Suppressor macrophage treated with lipopolysaccharide for 4 hours (primary cell): ENCODE measurements at regions not wholly inside any gene's neighbourhood (a gene's known extent, or its start where the extent isn't known, plus 50 kb on each side); places are given as distances from the start of the nearest gene placed in this dataset.

Source experiments
- DNase-seq: peaks from one replicate; pipeline ENCODE4 v3.0.0-alpha.2; 2020

DNA sequence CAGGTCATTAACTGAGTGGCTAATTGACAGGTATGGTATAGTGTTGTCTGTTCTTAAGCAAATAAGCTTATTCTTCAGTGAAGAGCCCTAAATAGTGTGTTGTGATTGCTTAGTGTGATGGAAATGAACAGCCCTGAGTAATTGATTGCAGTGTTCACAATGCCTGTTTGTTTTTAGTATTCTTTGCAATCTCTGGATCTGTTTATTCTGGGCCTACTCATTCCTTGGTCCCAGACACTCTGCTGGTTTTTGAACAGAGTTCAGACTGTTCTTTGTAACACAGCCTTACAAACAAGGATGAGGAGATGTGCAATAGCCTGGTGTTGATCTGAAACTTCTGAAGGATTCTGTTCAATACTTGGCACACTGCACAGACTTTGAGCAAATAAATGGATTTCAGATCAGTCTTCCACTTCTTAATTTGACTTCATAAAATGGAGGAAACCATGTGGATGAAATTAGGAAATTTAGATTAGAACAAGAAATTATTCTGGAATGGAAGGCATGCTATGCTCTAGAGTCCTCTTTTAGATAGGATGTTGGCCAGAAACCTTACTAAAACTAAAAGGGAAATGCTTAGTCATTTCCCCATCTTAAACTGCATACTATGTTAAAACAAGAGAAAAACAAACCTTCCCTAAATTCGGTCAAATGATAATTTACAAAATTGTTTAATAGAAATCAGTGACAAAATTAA, 444.2 kb upstream of the SEMA3D start:
- DNase-seq: peak; percentile 10

DNA sequence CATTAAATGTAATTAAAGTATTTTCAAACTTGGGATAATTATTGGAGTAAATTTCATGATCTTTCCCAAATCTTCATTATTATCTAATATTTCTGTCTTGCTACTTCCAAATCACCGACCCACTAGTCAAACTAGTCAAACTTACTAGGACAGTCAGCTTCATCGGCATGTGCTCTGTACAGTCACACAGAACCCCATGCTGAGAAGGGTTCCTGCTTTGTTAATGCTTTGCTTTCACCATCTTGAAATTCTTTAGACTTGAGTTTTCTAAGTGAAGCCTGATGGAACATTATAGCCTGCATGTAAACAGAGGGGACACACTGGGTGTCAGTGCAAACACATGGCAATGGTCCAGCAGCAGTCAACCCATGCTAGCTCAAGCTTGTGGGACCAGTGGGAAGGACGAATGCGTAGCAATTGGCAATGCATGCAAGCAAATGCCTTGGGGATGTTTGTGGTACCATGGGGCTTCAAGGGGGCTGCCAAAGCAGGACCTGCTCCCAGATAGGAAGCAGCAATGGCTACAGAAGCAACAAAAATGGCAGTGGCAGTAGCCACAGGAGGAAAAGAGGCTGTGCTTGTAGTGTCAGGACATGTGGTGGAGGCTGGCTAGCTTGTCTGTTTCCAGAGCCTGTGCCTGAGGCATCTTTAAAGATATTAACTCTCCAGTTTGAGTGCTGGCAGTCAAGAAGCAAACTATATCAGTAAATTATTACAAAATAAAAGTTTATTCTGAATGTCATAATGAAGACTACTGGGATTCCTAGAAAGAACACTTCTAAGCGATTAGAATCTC, 441.1 kb upstream of the SEMA3D start:
- DNase-seq: no peak

DNA sequence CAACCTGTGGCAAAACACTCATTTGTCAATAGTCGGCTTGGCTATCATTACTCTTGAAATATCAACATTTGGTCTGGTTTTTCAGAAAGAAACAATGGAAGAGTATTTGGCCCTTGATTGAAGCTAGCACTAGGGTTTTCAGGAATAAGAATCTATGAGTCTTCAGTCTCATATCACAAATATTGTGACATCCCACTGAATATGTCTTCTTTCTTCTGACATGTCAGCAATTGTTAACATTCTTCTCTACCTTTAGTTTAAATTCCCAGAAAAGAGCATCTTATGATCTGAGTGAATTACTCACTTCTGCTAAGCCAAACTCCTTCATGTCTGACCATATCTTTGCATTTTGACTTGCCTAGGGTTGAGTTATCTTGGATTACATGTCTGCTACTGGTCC, 435.2 kb upstream of the SEMA3D start:
- no peak for DNase-seq

DNA sequence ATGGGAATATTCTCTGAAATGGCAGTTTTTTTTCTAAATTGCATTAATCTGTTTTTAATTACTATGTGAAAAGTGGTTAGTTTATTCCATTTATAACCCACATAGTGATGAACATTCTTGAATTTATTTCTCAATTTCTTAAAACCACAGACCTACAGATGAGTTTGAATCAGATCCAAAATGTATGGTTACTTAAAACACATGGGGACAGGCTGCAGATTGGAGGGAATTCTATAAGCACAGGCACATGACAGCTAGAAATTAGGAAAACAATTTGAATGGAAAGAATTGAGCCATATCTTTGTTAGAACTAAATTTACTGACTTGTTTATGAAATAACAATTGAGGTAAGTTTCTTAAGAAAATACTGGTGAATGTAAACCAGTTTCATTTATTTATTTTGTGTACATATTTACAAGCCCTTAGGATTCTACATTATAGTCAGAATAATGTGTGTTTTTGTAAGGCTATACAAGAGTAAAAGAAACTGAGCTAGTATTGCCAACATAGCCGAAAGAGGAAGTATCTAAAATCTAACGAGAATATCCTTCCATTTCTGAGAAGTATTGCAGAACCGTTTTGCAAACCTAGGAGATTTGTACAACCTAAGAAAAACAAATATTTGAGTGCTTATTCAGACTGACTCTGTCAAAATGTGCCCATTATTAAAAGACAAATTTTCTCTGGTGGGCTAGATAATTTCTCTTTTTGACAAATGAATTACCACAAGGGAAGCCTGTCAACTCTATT, 434.3 kb upstream of the SEMA3D start:
- peak; percentile 59 for DNase-seq

DNA sequence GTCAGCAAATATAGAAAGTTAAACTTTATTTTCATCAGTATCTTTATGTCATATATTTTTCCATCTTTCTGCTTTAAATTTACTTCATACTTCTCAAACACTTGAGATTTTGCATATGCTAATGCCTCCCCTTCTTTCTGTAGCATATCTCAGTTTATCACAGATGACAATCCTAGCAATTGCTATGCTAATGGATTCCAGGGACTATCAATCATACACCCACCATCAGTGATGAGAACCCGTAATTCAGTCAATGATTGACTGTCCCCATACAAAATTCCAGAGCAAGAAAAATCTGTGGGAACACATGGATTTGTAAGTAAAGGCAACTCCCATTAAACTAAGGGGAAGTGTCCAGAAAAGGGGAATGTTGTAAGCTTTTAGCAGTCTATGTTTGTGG, 432.4 kb upstream of the SEMA3D start:
- no peak for DNase-seq

DNA sequence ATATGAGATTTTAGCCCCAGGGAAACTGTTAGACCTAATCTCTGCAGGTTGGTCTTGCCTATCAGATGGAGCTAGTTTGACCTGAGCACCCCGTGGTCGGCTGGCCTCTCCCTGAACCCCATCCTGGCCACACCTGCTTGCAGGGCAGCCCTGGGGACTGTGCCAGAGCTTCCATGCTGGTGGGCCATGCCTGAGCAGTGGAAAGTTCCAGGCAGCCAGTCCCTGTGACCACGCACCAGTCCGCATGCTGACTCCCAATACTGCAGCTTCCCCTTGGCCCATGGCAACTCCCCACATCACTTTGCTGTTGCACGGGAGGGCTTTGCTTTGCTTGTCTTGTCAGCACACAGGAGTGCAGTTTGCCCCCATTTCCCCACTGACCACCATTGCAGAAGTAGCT, 427.8 kb upstream of the SEMA3D start:
- DNase-seq: no peak

DNA sequence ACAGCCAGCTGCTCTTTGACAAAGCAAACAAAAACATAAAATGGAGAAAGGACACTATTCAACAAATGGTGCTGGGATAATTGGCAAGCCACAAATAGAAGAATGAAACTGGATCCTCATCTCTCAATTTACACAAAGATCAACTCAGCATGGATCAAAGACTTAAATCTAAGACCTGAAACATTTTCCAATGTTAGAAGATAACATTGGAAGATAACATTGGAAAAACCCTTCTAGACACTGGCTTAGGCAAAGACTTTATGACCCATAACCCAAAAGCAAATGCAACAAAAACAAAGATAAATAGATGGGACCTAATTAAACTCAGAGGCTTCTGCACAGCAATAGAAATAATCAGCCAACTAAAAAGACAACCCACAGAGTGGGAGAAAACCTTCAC, 425.7 kb upstream of the SEMA3D start:
- no peak for DNase-seq

DNA sequence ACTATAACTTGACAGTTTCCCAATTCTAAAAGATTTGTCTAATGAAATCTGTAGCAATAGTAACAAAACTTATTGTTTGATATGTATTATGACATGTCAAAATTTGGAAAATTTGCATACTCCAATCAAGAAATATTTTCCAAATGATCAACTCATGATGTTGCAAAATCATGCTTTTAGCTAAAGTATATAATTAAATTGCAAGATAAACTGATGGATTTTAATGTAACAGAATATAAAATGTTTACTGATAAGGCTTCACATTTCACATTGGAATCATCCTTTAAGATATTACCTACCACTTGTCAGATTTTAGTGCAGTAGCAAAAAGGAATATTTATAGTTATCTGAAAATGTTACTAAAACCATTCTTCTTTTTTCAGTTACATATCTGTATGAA, 421.9 kb upstream of the SEMA3D start:
- DNase-seq: no peak

DNA sequence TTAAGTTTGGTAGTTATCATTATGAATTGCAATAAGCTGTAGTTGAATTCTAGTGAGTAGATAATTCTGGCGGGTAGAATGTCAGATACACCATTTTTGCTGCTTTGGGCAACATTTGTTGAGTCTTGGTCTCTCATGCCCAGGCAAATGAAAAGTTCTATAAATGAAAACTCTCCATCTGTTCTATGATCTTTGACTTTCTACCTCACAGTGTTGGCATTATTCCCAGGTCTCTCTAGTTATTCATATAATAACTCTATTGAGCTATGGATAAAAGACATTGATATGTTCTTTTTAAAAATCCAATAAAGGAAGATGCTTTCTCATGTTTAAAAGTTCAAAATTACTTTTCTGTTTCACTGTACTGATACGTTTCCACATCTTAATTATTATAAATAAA, 415.3 kb upstream of the SEMA3D start:
- DNase-seq: no peak

DNA sequence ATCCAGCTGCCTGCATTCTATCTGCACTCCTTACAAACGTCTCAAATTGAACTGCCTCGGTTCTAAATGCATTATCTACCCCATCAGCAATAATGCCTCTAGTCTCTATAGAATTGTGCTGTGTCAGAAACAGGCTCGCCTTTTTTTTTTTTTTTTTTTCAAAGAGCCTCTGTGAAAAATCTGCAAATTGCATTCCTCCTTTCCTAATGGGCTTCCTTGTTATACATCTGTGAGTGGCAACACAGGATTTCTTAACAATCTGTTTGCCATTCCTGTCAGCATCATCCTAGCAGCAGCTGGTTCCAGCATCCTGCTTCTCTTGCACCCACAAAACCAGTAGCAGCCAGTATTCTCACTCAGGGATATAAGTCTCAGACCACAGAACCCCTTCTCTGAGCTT, 413.5 kb upstream of the SEMA3D start:
- no peak for DNase-seq

DNA sequence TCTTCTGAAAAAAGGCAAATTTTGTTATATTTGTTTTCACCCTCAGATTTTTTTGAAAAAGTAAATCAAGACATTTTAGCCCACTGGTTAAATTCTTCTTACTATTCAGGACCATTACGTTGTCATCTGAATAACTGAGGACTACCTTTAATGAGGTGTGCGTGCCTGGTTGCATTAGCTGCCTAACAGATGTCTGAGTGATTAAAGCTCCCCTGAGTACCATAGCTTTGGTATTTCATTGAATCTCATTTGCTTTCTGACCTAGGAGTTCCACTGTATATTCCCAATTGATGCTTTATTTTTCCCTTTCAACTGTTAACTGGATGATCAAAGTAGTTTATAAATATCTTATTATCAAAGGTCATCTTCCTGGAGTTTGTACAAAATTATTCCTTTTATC, 410.0 kb upstream of the SEMA3D start:
- no peak for DNase-seq

DNA sequence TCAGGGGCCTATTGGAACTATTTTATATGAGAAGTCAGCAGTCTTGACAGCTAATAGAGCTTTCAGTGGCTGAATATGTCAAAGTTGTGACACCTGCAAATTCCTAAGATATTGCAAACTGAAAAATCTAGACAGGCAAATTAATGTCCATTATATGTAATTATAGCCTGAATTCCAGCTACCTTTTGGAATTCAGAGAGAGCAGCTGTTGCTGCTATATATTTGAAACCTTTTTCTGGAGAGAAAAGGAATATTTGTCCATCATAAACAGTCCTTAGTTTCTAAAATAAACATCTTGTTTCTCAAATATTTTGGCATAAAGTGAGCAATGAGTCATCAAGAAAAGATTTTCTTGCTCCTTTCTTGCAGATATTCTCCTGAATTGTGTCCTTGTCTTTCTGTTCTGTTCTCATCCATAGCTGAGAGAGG, 408.9 kb upstream of the SEMA3D start:
- no peak for DNase-seq

DNA sequence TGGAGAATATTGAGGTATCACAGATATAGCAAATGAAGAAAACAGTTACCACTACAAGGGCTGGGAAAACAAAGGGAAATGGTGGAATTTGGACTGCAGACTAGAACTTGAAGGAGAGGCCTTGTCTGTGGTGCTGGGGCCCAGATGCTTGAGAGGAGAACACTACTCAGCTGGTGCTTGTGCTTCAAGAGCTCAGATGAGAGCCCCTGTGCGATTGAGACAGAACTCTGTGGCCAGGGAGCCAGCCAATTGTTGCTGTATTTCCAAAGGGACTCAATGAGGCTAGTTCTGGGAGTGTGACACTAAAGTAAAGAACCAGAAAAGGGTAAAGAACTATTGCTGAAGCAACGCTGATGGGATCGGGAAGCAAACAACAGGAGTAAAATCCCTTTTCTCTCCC, 406.5 kb upstream of the SEMA3D start:
- no peak for DNase-seq

DNA sequence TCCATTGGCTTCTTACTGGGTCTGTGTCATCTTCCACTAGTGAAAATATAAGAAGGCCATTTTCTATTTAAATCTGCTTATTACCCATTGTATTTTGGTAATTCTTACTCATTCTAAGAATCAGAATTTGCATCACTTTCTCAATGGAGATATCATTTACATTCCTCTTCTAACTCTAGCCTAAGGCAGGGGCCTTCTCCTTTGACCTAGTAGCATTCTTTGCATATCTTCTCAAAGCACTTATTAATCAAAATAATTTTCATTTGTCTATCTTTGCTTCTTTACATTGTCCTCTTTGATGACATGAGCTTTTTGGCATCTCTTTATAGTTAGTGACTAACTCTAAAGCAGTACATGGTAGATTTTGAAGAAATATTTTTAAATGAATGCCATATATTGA, 400.9 kb upstream of the SEMA3D start:
- no peak for DNase-seq

DNA sequence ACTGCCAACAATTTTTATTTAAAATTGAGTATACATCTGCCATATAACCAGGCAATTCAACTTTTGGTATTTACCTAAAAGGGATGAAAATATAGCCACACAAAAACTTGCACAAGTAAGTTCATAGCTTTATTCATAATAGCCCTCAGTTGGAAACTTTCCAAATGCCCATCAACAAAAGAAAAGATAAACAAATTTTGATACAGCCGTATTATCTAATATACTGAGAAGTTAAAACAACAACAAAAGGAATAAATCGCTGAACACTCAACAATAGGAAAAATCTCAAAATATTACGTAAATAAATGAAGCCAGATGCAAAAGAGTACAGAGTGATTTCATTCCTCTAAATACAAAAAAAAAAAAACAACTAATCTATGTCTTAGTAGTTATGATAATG, 399.2 kb upstream of the SEMA3D start:
- DNase-seq: no peak

DNA sequence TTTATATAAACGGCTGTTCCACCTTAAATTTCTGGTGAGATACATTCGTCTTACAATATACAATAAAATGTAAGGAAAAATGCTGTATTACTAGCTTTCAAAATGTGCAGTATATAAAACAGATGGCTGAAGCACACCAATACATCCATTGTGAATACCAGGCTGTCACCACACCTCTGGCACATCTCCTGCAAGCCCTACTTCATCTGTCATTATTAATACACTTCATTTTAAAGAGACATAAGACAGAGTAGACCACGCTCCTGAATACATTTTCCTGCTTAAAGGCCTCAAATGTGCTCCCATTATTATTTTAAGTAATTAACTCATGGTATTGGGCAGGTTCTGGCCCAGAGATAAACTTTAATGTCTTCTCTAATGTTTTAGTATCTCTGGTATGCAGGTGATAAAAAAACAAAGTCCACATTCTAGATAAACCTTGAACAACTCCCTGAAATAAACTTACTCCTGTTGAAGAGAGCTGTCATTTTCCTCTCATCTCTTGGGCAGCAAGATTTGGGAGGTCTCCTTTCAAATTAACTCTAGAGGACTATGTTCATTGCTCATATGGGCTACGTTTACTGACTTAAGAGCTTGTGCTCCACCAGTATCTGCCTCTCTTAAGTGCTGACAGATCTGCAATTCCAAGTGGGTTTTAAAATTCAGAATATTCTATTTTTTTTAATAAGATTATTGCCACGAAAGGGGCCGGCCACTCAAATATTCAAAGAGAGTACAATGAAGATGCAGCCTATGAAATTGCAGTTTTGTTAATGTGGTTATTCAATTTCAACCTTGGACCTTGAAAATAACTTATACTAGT, 396.5 kb upstream of the SEMA3D start:
- DNase-seq: no peak

DNA sequence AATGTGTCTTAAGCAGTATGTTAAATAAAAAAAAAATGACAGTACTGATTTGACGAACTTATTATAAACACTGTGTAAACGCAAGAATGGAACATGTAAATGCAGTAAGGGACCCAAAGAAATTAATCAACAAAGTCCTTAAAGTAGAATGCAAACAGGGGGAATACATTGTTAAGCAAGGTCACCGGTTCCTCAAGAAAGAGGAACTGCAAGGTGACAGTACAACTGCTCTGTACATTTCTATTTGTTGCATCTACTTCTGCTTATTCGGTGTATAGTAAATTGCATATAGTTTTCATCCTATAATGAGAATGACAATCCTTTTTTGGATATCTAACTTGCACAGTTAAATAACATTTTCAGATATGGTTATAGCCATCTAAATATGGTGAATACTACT, 387.0 kb upstream of the SEMA3D start:
- peak; percentile 6 for DNase-seq

DNA sequence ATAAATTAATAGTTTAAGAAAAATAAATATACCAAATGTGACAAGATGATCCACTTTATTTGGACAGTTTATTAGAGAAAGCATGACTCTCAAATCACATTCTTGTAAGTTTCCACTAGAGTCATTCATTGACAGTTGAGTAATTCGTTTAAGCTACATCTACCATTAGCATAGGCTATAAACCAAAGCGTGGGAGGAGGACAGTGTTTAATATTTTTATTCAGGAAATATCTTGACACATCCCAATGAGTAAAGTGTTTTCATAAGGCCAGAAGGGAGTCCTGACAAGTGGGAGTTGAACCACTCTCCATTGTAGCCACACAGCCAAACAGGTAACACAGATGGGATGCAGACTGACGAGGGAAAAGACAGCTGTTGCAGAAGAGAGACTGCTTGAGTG, 386.5 kb upstream of the SEMA3D start:
- no peak for DNase-seq

DNA sequence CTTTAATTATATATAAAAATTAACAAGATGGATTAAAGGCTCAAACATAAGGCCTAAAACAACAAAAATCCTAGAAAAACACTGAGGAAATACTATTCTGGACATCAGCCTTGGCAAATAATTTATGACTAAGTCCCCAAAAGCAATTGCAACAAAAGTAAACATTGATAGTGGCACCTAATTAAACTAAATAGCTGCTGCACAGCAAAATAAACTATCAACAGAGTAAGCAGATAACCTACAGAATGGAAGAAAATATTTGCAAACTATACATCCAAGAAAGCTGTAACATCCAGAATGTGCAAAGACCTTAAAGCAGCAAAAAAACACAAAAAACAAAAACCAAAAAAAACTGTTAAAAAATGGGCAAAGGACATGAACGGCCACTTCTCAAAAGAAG, 384.0 kb upstream of the SEMA3D start:
- no peak for DNase-seq

DNA sequence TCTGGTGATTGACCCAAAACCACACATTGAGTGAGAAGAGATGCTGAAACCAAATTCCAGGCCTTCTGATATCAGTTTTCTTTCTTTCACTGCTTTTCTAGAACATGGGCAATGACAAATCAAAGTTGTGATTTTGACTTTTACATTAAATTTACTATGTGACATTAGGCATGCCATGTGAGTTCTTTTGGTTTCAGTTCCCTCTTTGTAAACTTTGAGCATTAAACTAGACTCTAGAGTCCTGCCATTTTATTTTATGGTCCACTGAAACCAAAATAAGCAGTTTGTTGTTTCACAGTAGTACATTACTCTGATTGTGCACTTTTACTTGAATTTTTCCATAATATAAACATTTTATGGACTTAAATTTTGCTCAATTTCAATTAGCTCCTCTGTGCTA, 381.1 kb upstream of the SEMA3D start:
- peak; percentile 10 for DNase-seq

DNA sequence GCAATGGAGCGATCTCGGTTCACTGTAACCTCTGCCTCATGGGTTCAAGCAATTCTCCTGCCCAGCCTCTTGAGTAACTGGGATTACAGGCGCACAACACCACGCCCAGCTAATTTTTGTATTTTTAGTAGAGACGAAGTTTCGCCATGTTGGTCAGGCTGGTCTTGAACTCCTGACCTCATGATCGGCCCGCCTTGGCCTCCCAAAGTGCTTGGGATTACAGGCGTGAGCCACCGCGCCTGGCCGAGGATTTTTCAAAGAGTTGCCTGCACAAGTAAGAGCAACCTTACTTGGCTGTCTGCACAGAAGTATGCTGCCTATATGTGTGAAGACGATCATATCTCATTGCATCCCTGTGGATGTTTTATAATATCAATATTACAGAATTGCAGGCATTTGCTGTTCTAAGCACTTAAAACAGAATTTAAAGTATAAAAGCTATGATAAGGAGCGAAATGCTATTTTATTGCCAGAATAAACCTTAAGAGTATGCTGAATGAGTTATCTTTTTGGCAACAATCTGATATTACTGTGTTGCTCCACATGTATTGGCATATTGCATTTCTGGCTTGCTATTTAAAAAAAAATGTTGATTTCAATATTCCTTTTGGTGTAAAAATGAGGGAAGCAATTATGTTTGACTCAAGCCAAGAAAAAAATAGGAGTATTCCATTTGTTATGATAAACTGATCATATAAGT, 379.4 kb upstream of the SEMA3D start:
- DNase-seq: no peak

DNA sequence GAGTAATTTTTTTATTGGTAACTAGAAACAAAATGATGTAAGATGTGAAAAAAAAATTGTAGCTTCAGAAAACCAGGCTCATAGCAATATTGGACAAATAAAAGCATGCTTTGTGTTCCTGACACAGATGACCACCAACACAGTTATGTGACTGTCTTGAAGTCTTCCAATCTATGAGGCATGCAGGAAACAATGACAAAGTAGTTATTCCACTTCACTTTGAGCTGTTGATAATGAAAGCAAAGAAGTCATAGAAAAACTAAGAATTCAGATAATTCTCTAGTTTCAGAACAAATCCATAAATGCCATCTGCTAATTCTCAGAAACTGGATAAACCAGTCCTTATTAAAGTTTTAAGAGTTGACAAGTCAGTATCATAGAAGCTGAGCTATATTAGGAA, 378.4 kb upstream of the SEMA3D start:
- DNase-seq: no peak
